K562 (cell line): ENCODE measurements at regions not wholly inside any gene's neighbourhood (a gene's known extent, or its start where the extent isn't known, plus 50 kb on each side); places are given as distances from the start of the nearest gene placed in this dataset.
A peak's percentile ranks its signal among the peaks of the same experiment; 100 is the strongest.

Source experiments
- ATAC-seq: fragments of 200-7000 bp; cut with Tn5 transposase; 3 replicates; pipeline ENCODE4 v1.9.1; 2020; ENCODE audit warnings: moderate library complexity
- BruUV-seq: library from RNA; stranded (reverse); fragments of 400-500 nt; replicated peaks from 2 replicates; lab custom pipeline; 2021; lab: Mats Ljungman, UMichigan
- CTCF ChIA-PET: fragments of 300-600 bp; formaldehyde crosslinking; extraction: SDS; loops from one replicate; lab custom pipeline; 2021; ENCODE audit warnings: low intra/inter-chr PET ratio; lab: Yijun Ruan, JAX
- POLR2A ChIA-PET: fragments of 300-600, 350-650 bp; sonication (Branson Sonifier 250); formaldehyde crosslinking; extraction: SDS; loops from one replicate; lab custom pipeline; 2021; ENCODE audit warnings: antibody characterized with exemption, inconsistent platforms; lab: Yijun Ruan, JAX
- DNase-seq, 4 experiments: peaks; one replicate each; pipeline versions ENCODE4 v3.0.0 to v3.0.0-alpha.2; 2011 to 2018; ENCODE audit warnings: low spot score in 3 of 4, mixed read lengths in 3 of 4; ENCODE audit errors: extremely low read depth in 1 of 4
- FAIRE-seq: peaks from 2 replicates; lab custom pipeline; 2011; peaks lifted over from hg19 to GRCh38; lab: Jason Lieb, UNC
- H2AFZ ChIP-seq: 2 replicates; pipeline ENCODE4 v1.6.0; 2011; ENCODE audit warnings: low read depth, low read length, control low read depth, inconsistent platforms
- H3K27ac ChIP-seq: fragments of 200-600 bp; 3 replicates; pipeline ENCODE4 v1.8.0; 2011; ENCODE audit warnings: low read depth, mild to moderate bottlenecking, control low read depth, inconsistent platforms, low read length, moderate library complexity, mixed read lengths; ENCODE audit errors: extremely low read depth
- H3K27me3 ChIP-seq, 2 experiments: fragments of 300-600 bp in 1 of 2; 2 replicates in 1 of 2; 3 replicates in 1 of 2; pipeline versions ENCODE4 v1.6.0 to v1.8.0; 2011; ENCODE audit warnings: inconsistent platforms in 2 of 2, low read length in 2 of 2, mild to moderate bottlenecking in 1 of 2, mixed read lengths in 1 of 2, moderate library complexity in 1 of 2; ENCODE audit not compliant: control insufficient read depth in 2 of 2, insufficient read depth in 2 of 2
- H3K36me3 ChIP-seq: fragments of 300-600 bp; 3 replicates; pipeline ENCODE4 v1.8.0; 2011; ENCODE audit warnings: mild to moderate bottlenecking, low read length, inconsistent platforms; ENCODE audit not compliant: control insufficient read depth, insufficient read depth
- H3K4me1 ChIP-seq, 2 experiments: fragments of 200-600 bp in 1 of 2; replicated peaks in 1 of 2; 2 replicates in 1 of 2; 3 replicates in 1 of 2; pipeline versions ENCODE4 v1.5.1 to v1.8.0; 2011; ENCODE audit warnings: inconsistent platforms in 2 of 2, low read length in 2 of 2, mild to moderate bottlenecking in 1 of 2, mixed read lengths in 1 of 2, moderate library complexity in 1 of 2; ENCODE audit not compliant: control insufficient read depth in 2 of 2, insufficient read depth in 2 of 2
- H3K4me2 ChIP-seq: 2 replicates; pipeline ENCODE4 v1.6.1; 2011; ENCODE audit warnings: low read length, control low read depth, inconsistent platforms, mixed read lengths; ENCODE audit not compliant: insufficient read depth
- H3K4me3 ChIP-seq: fragments of 200-600 bp; sonication (generic), shearing (Covaris generic); 2 replicates; pipeline ENCODE4 v1.5.1; 2016; ENCODE audit warnings: control low read depth, inconsistent platforms
- H3K79me2 ChIP-seq: fragments of 200-600 bp; 3 replicates; pipeline ENCODE4 v1.8.0; 2011; ENCODE audit warnings: low read length, inconsistent platforms; ENCODE audit not compliant: control insufficient read depth, insufficient read depth
- H3K9ac ChIP-seq, 2 experiments: 2 replicates each; pipeline versions ENCODE4 v1.6.0 to v1.6.1; 2011; ENCODE audit warnings: low read depth in 2 of 2, low read length in 2 of 2, control low read depth in 1 of 2, inconsistent platforms in 1 of 2, mild to moderate bottlenecking in 1 of 2, mixed read lengths in 1 of 2; ENCODE audit not compliant: insufficient read depth in 1 of 2
- H3K9me1 ChIP-seq: one replicate; pipeline ENCODE4 v1.6.0; 2011; ENCODE audit warnings: inconsistent platforms, mild to moderate bottlenecking, low read length, moderate library complexity; ENCODE audit not compliant: control insufficient read depth, insufficient read depth
- H3K9me3 ChIP-seq: replicated peaks from 2 replicates; pipeline ENCODE4 v1.5.1; 2011; ENCODE audit warnings: low read depth, low read length, inconsistent platforms; ENCODE audit not compliant: control insufficient read depth, insufficient read depth
- H4K20me1 ChIP-seq: replicated peaks from 2 replicates; pipeline ENCODE4 v1.6.1; 2011; ENCODE audit warnings: low read length, inconsistent platforms, mixed read lengths; ENCODE audit not compliant: control insufficient read depth, insufficient read depth
- C11orf30 ChIP-seq: fragments of 450-650 bp; IDR thresholded peaks from 2 replicates; pipeline ENCODE4 v1.6.1; 2016; ENCODE audit warnings: low read depth, mild to moderate bottlenecking
- CSDE1 ChIP-seq, 2 experiments: fragments of 450-650 bp; IDR thresholded peaks; 2 replicates each; pipeline ENCODE4 v1.6.1; 2016; ENCODE audit warnings: mild to moderate bottlenecking in 1 of 2
- EP400 ChIP-seq: fragments of 450-650 bp; IDR thresholded peaks from 2 replicates; pipeline ENCODE4 v1.6.1; 2017; ENCODE audit warnings: antibody characterized with exemption, mild to moderate bottlenecking, moderate library complexity
- KDM2B ChIP-seq: fragments of 250-450 bp; sonication (Bioruptor Pico); IDR thresholded peaks from 2 replicates; pipeline ENCODE4 v1.8.0; 2021; ENCODE audit warnings: mild to moderate bottlenecking, moderate library complexity
- MAFF ChIP-seq: IDR thresholded peaks from 2 replicates; pipeline ENCODE4 v1.6.1; 2012; ENCODE audit warnings: low read length, improper control_type of control experiment
- MAFG ChIP-seq: fragments of 450-650 bp; conservative IDR thresholded peaks from 2 replicates; pipeline ENCODE4 v1.6.1; 2016; ENCODE audit warnings: missing genetic modification characterization, missing compliant biosample characterization
- MAFK ChIP-seq: IDR thresholded peaks from 2 replicates; pipeline ENCODE4 v1.6.1; 2011; ENCODE audit warnings: low read length, improper control_type of control experiment
- RAD21 ChIP-seq, 2 experiments: fragments of 250-450 bp in 1 of 2; fragments of 450-650 bp in 1 of 2; sonication (Bioruptor Pico) in 1 of 2; formaldehyde crosslinking in 1 of 2; IDR thresholded peaks in 1 of 2; conservative IDR thresholded peaks in 1 of 2; 2 replicates each; pipeline versions ENCODE4 v1.4.0 to v1.8.0; 2020 to 2022; ENCODE audit warnings: mild to moderate bottlenecking in 2 of 2, moderate library complexity in 1 of 2
- SFPQ ChIP-seq: fragments of 200-400 bp; formaldehyde crosslinking; IDR thresholded peaks from 2 replicates; pipeline ENCODE4 v1.6.1; 2017; ENCODE audit warnings: mild to moderate bottlenecking, low read depth, low read length, moderate library complexity
- SRF ChIP-seq, 2 experiments: fragments of 250-450, 450-650 bp in 1 of 2; sonication (Bioruptor Pico) in 1 of 2; sonication (generic) in 1 of 2; formaldehyde crosslinking; IDR thresholded peaks; 2 replicates each; pipeline versions ENCODE4 v1.5.0 to v1.5.1; 2020 to 2022; ENCODE audit warnings: mild to moderate bottlenecking in 1 of 2, missing genetic modification reagents in 1 of 2
- SRSF3 ChIP-seq: fragments of 200-400 bp; formaldehyde crosslinking; IDR thresholded peaks from 2 replicates; pipeline ENCODE4 v1.6.1; 2016; ENCODE audit warnings: mild to moderate bottlenecking, low read length, moderate library complexity; ENCODE audit not compliant: insufficient read depth
- TAF7 ChIP-seq: fragments of 450-650 bp; IDR thresholded peaks from 2 replicates; pipeline ENCODE4 v1.6.1; 2016; ENCODE audit warnings: missing genetic modification characterization, missing compliant biosample characterization
- ZNF224 ChIP-seq: sonication (generic); formaldehyde crosslinking; IDR thresholded peaks from 2 replicates; pipeline ENCODE4 v1.8.0; 2022; ENCODE audit warnings: mild to moderate bottlenecking, missing genetic modification reagents
- ZNF316 ChIP-seq: fragments of 450-650 bp; IDR thresholded peaks from 2 replicates; pipeline ENCODE4 v1.6.1; 2016
- ZNF449 ChIP-seq: fragments of 250-450 bp; sonication (Bioruptor Pico); IDR thresholded peaks from 2 replicates; pipeline ENCODE4 v1.8.0; 2022; ENCODE audit warnings: moderate library complexity, mild to moderate bottlenecking, inconsistent platforms
- ZNF507 ChIP-seq: conservative IDR thresholded peaks from 2 replicates; pipeline ENCODE4 v1.6.1; 2017; ENCODE audit warnings: missing genetic modification characterization, missing compliant biosample characterization
- WGBS: fragments of 100-300 bp; shearing (Covaris generic); methylation state at CpG from one replicate; pipeline ENCODE4 v1.1.6; 2016; ENCODE audit warnings: low coverage, mixed read lengths; ENCODE audit not compliant: insufficient coverage; ENCODE audit errors: missing lambda C conversion rate; 5-methylcytosine and 5-hydroxymethylcytosine counted together
- in situ Hi-C: fragments of 300-500 bp; cut with MboI; formaldehyde crosslinking; loops from 4 replicates; pipeline ENCODE4 v1.15.0; 2018; ENCODE audit warnings: inconsistent platforms, mixed read lengths
- intact Hi-C: fragments of 100-400 bp; cut with micrococcal nuclease; formaldehyde crosslinking; loops from 2 replicates; pipeline ENCODE4 v1.14.2; 2022

GRCh38 chr16:79728048-79728922 lies 127.7 kb upstream of the MAF start:
- no TSS peak for BruUV-seq
- no peak for TF ChIP-seq EP400
- TF ChIP-seq MAFF, result peak; percentile 47
- peak; percentile 37; the same call in 1 of the 2 replicates for TF ChIP-seq MAFG (tag)
- peak; percentile 78 for TF ChIP-seq MAFK
- TF ChIP-seq RAD21 (CRISPR knock-in tag; conservative IDR thresholded peaks at IDR 0.05 in 1 of 2, IDR thresholded peaks at IDR 0.05 in 1 of 2), result no peak
- no peak for TF ChIP-seq SFPQ
- no peak for TF ChIP-seq TAF7
- no peak for TF ChIP-seq ZNF507 (tag)
- no peak for TF ChIP-seq KDM2B
- no peak for TF ChIP-seq CSDE1 (IDR thresholded peaks at IDR 0.05)
- no peak for TF ChIP-seq SRSF3
- TF ChIP-seq ZNF224 (CRISPR knock-in tag), result no peak
- 0 out of 2 replicates have a peak, but pooled peaks have one; percentile 42 for TF ChIP-seq C11orf30
- TF ChIP-seq ZNF449 (CRISPR knock-in tag), result no peak
- TF ChIP-seq SRF (CRISPR knock-in tag; IDR thresholded peaks at IDR 0.05), result no peak
- TF ChIP-seq ZNF316, result peak; percentile 73
- H3K36me3 ChIP-seq, result no peaks in the 10 kb centered on the region
- H3K9me3 ChIP-seq, result no peaks in the 10 kb centered on the region
- FAIRE-seq, result no peak
- H3K27me3 ChIP-seq, result no peaks in the 10 kb centered on the region; a peak in 1 of 5 replicates
- H2AFZ ChIP-seq, result no peak overlapping the region
- no peak overlapping the region for H3K4me3 ChIP-seq
- H3K4me1 ChIP-seq, result no peaks in the 10 kb centered on the region
- DNase-seq, result no peak
- no peaks in the 10 kb centered on the region for H3K9me1 ChIP-seq
- no peak overlapping the region for H3K9ac ChIP-seq
- 0% methylated on average over 4 of the region's 4 CpGs for WGBS
- CTCF ChIA-PET, result no interaction called here
- no peak overlapping the region for H3K27ac ChIP-seq
- no peaks in the 10 kb centered on the region for H3K79me2 ChIP-seq
- ATAC-seq, result no peak
- no peaks in the 10 kb centered on the region for H4K20me1 ChIP-seq
- H3K4me2 ChIP-seq, result no peak overlapping the region
- intact Hi-C loops, result no loop called here
- in situ Hi-C loops, result no loop called here
- POLR2A ChIA-PET, result interaction anchor here (1.1 kb wide), 1 partner anchor 9 kb away, joined by 3 read pairs; no protein-coding TSS in a partner anchor
